GM12878 (cell line): ENCODE measurements at regions not wholly inside any gene's neighbourhood (a gene's known extent, or its start where the extent isn't known, plus 50 kb on each side); places are given as distances from the start of the nearest gene placed in this dataset.

Source experiments
- ATAC-seq: fragments of 200-7000 bp; cut with Tn5 transposase; 3 replicates; pipeline ENCODE4 v1.9.1; 2020; ENCODE audit warnings: mild to moderate bottlenecking, moderate library complexity
- BruUV-seq: library from RNA; stranded (reverse); fragments of 400-500 nt; replicated peaks from 2 replicates; lab custom pipeline; 2021; lab: Mats Ljungman, UMichigan
- CTCF ChIA-PET: fragments of 300-600 bp; sonication (Branson Sonifier 250); formaldehyde crosslinking; extraction: SDS; loops from one replicate; lab custom pipeline; 2021; ENCODE audit warnings: inconsistent platforms; lab: Yijun Ruan, JAX
- POLR2A ChIA-PET: fragments of 350-600 bp; formaldehyde crosslinking; extraction: SDS; loops from one replicate; lab custom pipeline; 2021; ENCODE audit warnings: inconsistent platforms; lab: Charles Lee
- RAD21 ChIA-PET: fragments of 300-600 bp; sonication (Branson Sonifier 250); formaldehyde crosslinking; loops from one replicate; lab custom pipeline; 2023; ENCODE audit warnings: antibody characterized with exemption; ENCODE audit not compliant: unreplicated experiment; lab: Charles Lee
- SMC1A ChIA-PET: fragments of 300-600 bp; sonication (Branson Sonifier 250); formaldehyde crosslinking; loops from one replicate; lab custom pipeline; 2023; ENCODE audit not compliant: unreplicated experiment, uncharacterized antibody; lab: Charles Lee
- DNase-seq: peaks from one replicate; pipeline ENCODE4 v3.0.0-alpha.2; 2011; ENCODE audit warnings: low read depth, low spot score
- FAIRE-seq: peaks from 3 replicates; lab custom pipeline; 2011; peaks lifted over from hg19 to GRCh38; lab: Jason Lieb, UNC
- H2AFZ ChIP-seq: 2 replicates; pipeline ENCODE4 v1.6.0; 2011; ENCODE audit warnings: low read depth, low read length, control low read depth; ENCODE audit not compliant: control insufficient read depth
- H3K27ac ChIP-seq: 2 replicates; pipeline ENCODE4 v1.5.1; 2011; ENCODE audit warnings: control low read depth; ENCODE audit not compliant: control insufficient read depth, insufficient read depth
- H3K27me3 ChIP-seq, 2 experiments: replicated peaks in 1 of 2; 2 replicates each; pipeline versions ENCODE4 v1.6.0 to v1.6.1; 2011; ENCODE audit warnings: low read length in 1 of 2; ENCODE audit not compliant: control insufficient read depth in 2 of 2, insufficient read depth in 2 of 2
- H3K36me3 ChIP-seq, 2 experiments: 2 replicates each; pipeline ENCODE4 v1.5.1; 2011; ENCODE audit warnings: low read length in 1 of 2; ENCODE audit not compliant: control insufficient read depth in 2 of 2, insufficient read depth in 2 of 2
- H3K4me1 ChIP-seq: 2 replicates; pipeline ENCODE4 v1.6.1; 2011; ENCODE audit warnings: mild to moderate bottlenecking, low read length, moderate library complexity, mixed read lengths; ENCODE audit not compliant: control insufficient read depth, insufficient read depth
- H3K4me2 ChIP-seq: 2 replicates; pipeline ENCODE4 v1.6.0; 2011; ENCODE audit warnings: control low read depth; ENCODE audit not compliant: control insufficient read depth, insufficient read depth
- H3K4me3 ChIP-seq: fragments of 200-600 bp; sonication (generic); 2 replicates; pipeline ENCODE4 v1.5.1; 2016
- H3K79me2 ChIP-seq: 2 replicates; pipeline ENCODE4 v1.6.0; 2011; ENCODE audit warnings: low read length; ENCODE audit not compliant: control insufficient read depth, insufficient read depth
- H3K9ac ChIP-seq: 2 replicates; pipeline ENCODE4 v1.8.0; 2011; ENCODE audit warnings: low read length, control low read depth, mixed read lengths; ENCODE audit not compliant: control insufficient read depth, insufficient read depth
- H3K9me3 ChIP-seq: replicated peaks from 3 replicates; pipeline ENCODE4 v1.5.1; 2011; ENCODE audit warnings: mild to moderate bottlenecking, low read length; ENCODE audit not compliant: control insufficient read depth, insufficient read depth
- H4K20me1 ChIP-seq: 2 replicates; pipeline ENCODE4 v1.6.0; 2011; ENCODE audit not compliant: control insufficient read depth, insufficient read depth
- ASH2L ChIP-seq: fragments of 300-600, 200-600 bp; sonication (generic); IDR thresholded peaks from 2 replicates; pipeline ENCODE4 v1.6.1; 2017; ENCODE audit warnings: low read depth, mild to moderate bottlenecking, borderline replicate concordance
- BHLHE40 ChIP-seq, 2 experiments: fragments of 450-650 bp in 1 of 2; IDR thresholded peaks; 2 replicates each; pipeline ENCODE4 v1.6.1; 2011 to 2017; ENCODE audit warnings: low read depth in 2 of 2, borderline replicate concordance in 1 of 2, improper control_type of control experiment in 1 of 2, low read length in 1 of 2, mild to moderate bottlenecking in 1 of 2
- IRF3 ChIP-seq: fragments of 450-650 bp; IDR thresholded peaks from 2 replicates; pipeline ENCODE4 v1.6.1; 2014; ENCODE audit warnings: mild to moderate bottlenecking
- LARP7 ChIP-seq: fragments of 450-650 bp; IDR thresholded peaks from 2 replicates; pipeline ENCODE4 v1.6.1; 2017; ENCODE audit warnings: mild to moderate bottlenecking
- MXI1 ChIP-seq: fragments of 150-350 bp; IDR thresholded peaks from 2 replicates; pipeline ENCODE4 v1.6.1; 2011; ENCODE audit warnings: low read depth, mild to moderate bottlenecking, inconsistent platforms, low read length, improper control_type of control experiment
- SIN3A ChIP-seq: IDR thresholded peaks from 2 replicates; pipeline ENCODE4 v1.6.1; 2012; ENCODE audit warnings: low read depth, low read length, improper control_type of control experiment
- SRF ChIP-seq, 2 experiments: IDR thresholded peaks; 2 replicates each; pipeline ENCODE4 v1.6.1; 2011; ENCODE audit warnings: low read depth in 2 of 2, low read length in 2 of 2, mild to moderate bottlenecking in 1 of 2, moderate library complexity in 1 of 2
- STAT1 ChIP-seq: fragments of 450-650 bp; conservative IDR thresholded peaks from 2 replicates; pipeline ENCODE4 v1.6.1; 2014; ENCODE audit warnings: antibody characterized with exemption, mild to moderate bottlenecking
- TAF1 ChIP-seq: IDR thresholded peaks from 2 replicates; pipeline ENCODE4 v1.6.1; 2011; ENCODE audit warnings: mild to moderate bottlenecking, low read depth, low read length, borderline replicate concordance
- TCF12 ChIP-seq: IDR thresholded peaks from 2 replicates; pipeline ENCODE4 v1.6.1; 2011; ENCODE audit warnings: low read depth, mild to moderate bottlenecking, low read length
- TCF3 ChIP-seq: IDR thresholded peaks from 2 replicates; pipeline ENCODE4 v1.6.1; 2012; ENCODE audit warnings: low read depth, mild to moderate bottlenecking, low read length, borderline replicate concordance; ENCODE audit not compliant: insufficient read depth
- ZBTB33 ChIP-seq: fragments of 450-650 bp; IDR thresholded peaks from 2 replicates; pipeline ENCODE4 v1.6.1; 2017; ENCODE audit warnings: mild to moderate bottlenecking
- ZBTB4 ChIP-seq: fragments of 450-650 bp; formaldehyde crosslinking; IDR thresholded peaks from 2 replicates; pipeline ENCODE4 v1.4.0; 2022; ENCODE audit warnings: mild to moderate bottlenecking, moderate library complexity
- ZNF217 ChIP-seq: fragments of 450-650 bp; IDR thresholded peaks from 2 replicates; pipeline ENCODE4 v1.6.1; 2017; ENCODE audit warnings: antibody characterized with exemption, mild to moderate bottlenecking
- ZNF622 ChIP-seq: fragments of 450-650 bp; IDR thresholded peaks from 2 replicates; pipeline ENCODE4 v1.6.1; 2017; ENCODE audit warnings: mild to moderate bottlenecking, inconsistent platforms
- WGBS: methylation state at CpG from one replicate; pipeline ENCODE4 v1.1.6; 2016; ENCODE audit warnings: low lambda C conversion rate; ENCODE audit not compliant: insufficient replicate concordance, insufficient coverage; ENCODE audit errors: missing lambda C conversion rate; 5-methylcytosine and 5-hydroxymethylcytosine counted together
- in situ Hi-C: fragments of 300-500 bp; cut with MboI; formaldehyde crosslinking; loops from 9 replicates; pipeline ENCODE4 v1.14.3; 2018; ENCODE audit warnings: mixed read lengths
- intact Hi-C: fragments of 100-400 bp; cut with micrococcal nuclease; formaldehyde crosslinking; loops from one replicate; pipeline ENCODE4 v1.14.2; 2022; ENCODE audit not compliant: unreplicated experiment
- TF ChIP-seq, protein P1 (sequence below): IDR thresholded peaks from 2 replicates; pipeline ENCODE4 v1.6.1; 2012; ENCODE audit warnings: low read depth, low read length, improper control_type of control experiment

DNA sequence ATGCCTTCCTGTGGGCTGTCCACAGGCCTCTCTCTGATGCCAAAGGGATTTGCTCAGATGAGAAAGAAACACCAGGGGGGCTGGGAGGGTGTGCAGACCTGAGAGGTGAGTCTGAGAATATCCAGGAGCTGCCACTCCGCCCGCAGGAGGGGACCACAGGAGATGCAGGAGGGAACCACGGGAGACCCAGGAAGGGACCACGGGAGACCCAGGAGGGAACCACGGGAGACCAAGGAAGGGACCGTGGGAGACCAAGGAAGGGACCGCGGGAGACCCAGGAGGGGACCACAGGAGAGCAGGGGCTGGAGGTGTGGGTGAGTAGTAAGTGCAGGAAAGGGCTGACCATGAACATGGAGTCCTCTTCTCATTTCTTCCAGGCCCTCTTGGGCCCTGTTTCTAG, 74.6 kb upstream of the SFSWAP start (continued):
- TF ChIP-seq ZBTB4 (CRISPR knock-in tag) (no peak), SRF (IDR thresholded peaks at IDR 0.05; ENCODE audit: low read depth in 2 of 2, low read length in 2 of 2) (no peak), TCF3 (no peak), ZNF622 (no peak), STAT1 (no peak)

GRCh38 chr12:131636940-131637750, 73.7 kb upstream of the SFSWAP start:
- in situ Hi-C loops: no loop called here
- no peaks in the 10 kb centered on the region for H4K20me1 ChIP-seq
- H3K9me3 ChIP-seq: no peaks in the 10 kb centered on the region; the same call in 2 of the 3 replicates
- no peaks in the 10 kb centered on the region for H3K79me2 ChIP-seq
- H3K9ac ChIP-seq: no peak overlapping the region
- ChIA-PET CTCF (no interaction called here), POLR2A (no interaction called here), SMC1A (no interaction called here), RAD21 (no interaction called here)
- H3K4me3 ChIP-seq: no peak overlapping the region
- WGBS: 32% methylated on average over 17 of the region's 18 CpGs
- no peak overlapping the region for H2AFZ ChIP-seq
- no peak for FAIRE-seq
- DNase-seq: no peak
- no TSS peak for BruUV-seq
- no peaks in the 10 kb centered on the region for H3K4me1 ChIP-seq
- intact Hi-C loops: no loop called here
- H3K4me2 ChIP-seq: no peak overlapping the region
- no peak for ATAC-seq
- no peak overlapping the region for H3K27ac ChIP-seq
- no peaks in the 10 kb centered on the region for H3K36me3 ChIP-seq
- no peak for TF ChIP-seq MXI1
- TF ChIP-seq BHLHE40 (IDR thresholded peaks at IDR 0.05; ENCODE audit: borderline replicate concordance in 1 of 2, low read depth in 2 of 2, low read length in 1 of 2): no peak
- TF ChIP-seq ASH2L: no peak
- TF ChIP-seq ZNF217: no peak
- no peak for TF ChIP-seq LARP7
- TF ChIP-seq SIN3A: no peak
- no peak for TF ChIP-seq TAF1
- no peak for TF ChIP-seq IRF3
- TF ChIP-seq TCF12: no peak
- no peak for TF ChIP-seq ZBTB33
- TF ChIP-seq, protein P1, sequence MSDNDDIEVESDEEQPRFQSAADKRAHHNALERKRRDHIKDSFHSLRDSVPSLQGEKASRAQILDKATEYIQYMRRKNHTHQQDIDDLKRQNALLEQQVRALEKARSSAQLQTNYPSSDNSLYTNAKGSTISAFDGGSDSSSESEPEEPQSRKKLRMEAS: no peak
- H3K27me3 ChIP-seq: no peaks in the 10 kb centered on the region; a peak in 1 of 4 replicates
